CD14-positive monocyte (primary cell): ENCODE measurements at regions not wholly inside any gene's neighbourhood (a gene's known extent, or its start where the extent isn't known, plus 50 kb on each side); places are given as distances from the start of the nearest gene placed in this dataset.

ENCODE experiments used
- DNase-seq, 3 donors: peaks; one replicate each; pipeline ENCODE4 v3.0.0-alpha.2; 2011 to 2022
- H2AFZ ChIP-seq: 2 replicates; pipeline ENCODE4 v1.6.0; 2012; ENCODE audit warnings: mild to moderate bottlenecking, low read depth, low read length, inconsistent platforms; ENCODE audit not compliant: insufficient read depth, poor library complexity, severe bottlenecking
- H3K27ac ChIP-seq, 2 donors: 1 replicate in 1 of 2; 2 replicates in 1 of 2; pipeline ENCODE4 v1.5.1; 2012 to 2013; ENCODE audit warnings: low read length in 2 of 2, control low read depth in 1 of 2, inconsistent platforms in 1 of 2, low read depth in 1 of 2, mild to moderate bottlenecking in 1 of 2
- H3K27me3 ChIP-seq, 2 donors: one replicate each; pipeline versions ENCODE4 v1.6.0 to v1.6.1; 2011 to 2013; ENCODE audit warnings: low read length in 2 of 2; ENCODE audit not compliant: control insufficient read depth in 2 of 2, insufficient read depth in 2 of 2
- H3K36me3 ChIP-seq, 2 donors: replicated peaks in 1 of 2; 1 replicate in 1 of 2; 2 replicates in 1 of 2; pipeline versions ENCODE4 v1.5.1 to v1.6.1; 2012 to 2013; ENCODE audit warnings: low read length in 2 of 2, control low read depth in 1 of 2, inconsistent platforms in 1 of 2, mild to moderate bottlenecking in 1 of 2; ENCODE audit not compliant: insufficient read depth in 2 of 2, control insufficient read depth in 1 of 2
- H3K4me1 ChIP-seq, 2 donors: 1 replicate in 1 of 2; 2 replicates in 1 of 2; pipeline versions ENCODE4 v1.5.1 to v1.6.1; 2012 to 2013; ENCODE audit warnings: low read length in 2 of 2, control low read depth in 1 of 2, inconsistent platforms in 1 of 2, mild to moderate bottlenecking in 1 of 2, moderate library complexity in 1 of 2; ENCODE audit not compliant: insufficient read depth in 2 of 2, control insufficient read depth in 1 of 2
- H3K4me2 ChIP-seq: replicated peaks from 2 replicates; pipeline ENCODE3; 2012; ENCODE audit warnings: low read length, moderate library complexity, mild to moderate bottlenecking; ENCODE audit not compliant: poor library complexity, severe bottlenecking; ENCODE audit errors: extremely low read depth
- H3K4me3 ChIP-seq, 3 experiments: fragments of 200-600 bp in 1 of 3; sonication (generic) in 1 of 3; replicated peaks in 1 of 3; 1 replicate in 2 of 3; 2 replicates in 1 of 3; pipeline ENCODE4 v1.5.1; 2011 to 2013; ENCODE audit warnings: low read length in 3 of 3, mild to moderate bottlenecking in 3 of 3, control low read depth in 2 of 3, low read depth in 2 of 3, inconsistent platforms in 1 of 3, moderate library complexity in 1 of 3
- H3K79me2 ChIP-seq: 2 replicates; pipeline ENCODE4 v1.6.0; 2012; ENCODE audit warnings: mild to moderate bottlenecking, control low read depth, inconsistent platforms, low read length, moderate library complexity; ENCODE audit not compliant: insufficient read depth
- H3K9ac ChIP-seq: 2 replicates; pipeline ENCODE4 v1.6.0; 2017; ENCODE audit warnings: low read length, mild to moderate bottlenecking; ENCODE audit not compliant: insufficient read depth, poor library complexity, severe bottlenecking
- H3K9me3 ChIP-seq, 2 donors: replicated peaks in 1 of 2; 1 replicate in 1 of 2; 2 replicates in 1 of 2; pipeline versions ENCODE4 v1.5.1 to v1.6.1; 2012 to 2013; ENCODE audit warnings: low read length in 2 of 2, control low read depth in 1 of 2; ENCODE audit not compliant: control insufficient read depth in 1 of 2, insufficient read depth in 1 of 2
- H4K20me1 ChIP-seq: 2 replicates; pipeline ENCODE4 v1.6.0; 2012; ENCODE audit warnings: mild to moderate bottlenecking, low read length, control low read depth, moderate library complexity; ENCODE audit not compliant: insufficient read depth
- H3K27ac Mint-ChIP-seq, 7 donors: one replicate each; pipeline ENCODE4 v1.8.0; 2020; ENCODE audit warnings: mild to moderate bottlenecking in 7 of 7, mixed read lengths in 7 of 7, moderate library complexity in 6 of 7, inconsistent platforms in 2 of 7
- H3K27me3 Mint-ChIP-seq, 3 donors: one replicate each; pipeline ENCODE4 v1.8.0; 2021 to 2022; ENCODE audit warnings: low read depth in 3 of 3, mild to moderate bottlenecking in 3 of 3, mixed read lengths in 3 of 3, moderate library complexity in 3 of 3, inconsistent platforms in 1 of 3
- H3K36me3 Mint-ChIP-seq, 2 donors: one replicate each; pipeline ENCODE4 v1.8.0; 2020; ENCODE audit warnings: mixed read lengths in 2 of 2, inconsistent platforms in 1 of 2, mild to moderate bottlenecking in 1 of 2
- H3K4me1 Mint-ChIP-seq: one replicate; pipeline ENCODE4 v1.8.0; 2020; ENCODE audit warnings: mild to moderate bottlenecking, mixed read lengths
- H3K4me3 Mint-ChIP-seq, 2 donors: one replicate each; pipeline ENCODE4 v1.8.0; 2020; ENCODE audit warnings: mild to moderate bottlenecking in 2 of 2, mixed read lengths in 2 of 2, moderate library complexity in 1 of 2
- H3K9me3 Mint-ChIP-seq, 7 donors: one replicate each; pipeline ENCODE4 v1.8.0; 2020 to 2022; ENCODE audit warnings: mixed read lengths in 7 of 7, mild to moderate bottlenecking in 6 of 7, moderate library complexity in 6 of 7, inconsistent platforms in 2 of 7
- CTCF ChIP-seq: fragments of 200-600 bp; IDR thresholded peaks from one replicate; pipeline ENCODE4 v1.8.0; 2022; ENCODE audit warnings: antibody characterized with exemption, mild to moderate bottlenecking
- WGBS: methylation state at CpG from one replicate; pipeline ENCODE4 v1.1.5; 2013; ENCODE audit warnings: missing lambda C conversion rate; ENCODE audit not compliant: insufficient coverage; 5-methylcytosine and 5-hydroxymethylcytosine counted together
- intact Hi-C, 2 donors: fragments of 100-400 bp; cut with micrococcal nuclease; formaldehyde crosslinking; loops; one replicate each; pipeline versions ENCODE4 v1.15.0 to v1.15.1; 2023

GRCh38 chr13:22275393-22275792 lies 604.5 kb downstream of the FGF9 start:
- Histone ChIP-seq H3K4me2 (no peak overlapping the region), H3K79me2 (no peaks in the 10 kb centered on the region), H3K36me3 (no peaks in the 10 kb centered on the region), H3K27ac (no peak overlapping the region), H2AFZ (no peak overlapping the region), H4K20me1 (no peaks in the 10 kb centered on the region), H3K4me1 (no peaks in the 10 kb centered on the region), H3K27me3 (no peaks in the 10 kb centered on the region), H3K4me3 (no peak overlapping the region), H3K9me3 (no peaks in the 10 kb centered on the region), H3K9ac (no peak overlapping the region)
- no peak for TF ChIP-seq CTCF
- Mint-ChIP-seq H3K27ac (no peak overlapping the region), H3K27me3 (peaks cover 0 to 3% (median 2%) of the 10 kb centered on the region in 3 donors), H3K9me3 (peaks cover 0 to 2% (median 0%) of the 10 kb centered on the region in 7 donors), H3K4me1 (no peaks in the 10 kb centered on the region), H3K36me3 (no peaks in the 10 kb centered on the region), H3K4me3 (no peak overlapping the region)
- DNase-seq: no peak
- intact Hi-C loops: no loop called here
- 88% methylated on average over 3 of the region's 3 CpGs for WGBS

- Mint-ChIP-seq H3K4me3 (no peak overlapping the region), H3K27ac (no peak overlapping the region), H3K9me3 (no peaks in the 10 kb centered on the region), H3K36me3 (no peaks in the 10 kb centered on the region), H3K4me1 (no peaks in the 10 kb centered on the region), H3K27me3 (peaks cover 0 to 3% (median 2%) of the 10 kb centered on the region in 3 donors)
- Histone ChIP-seq H3K27me3 (no peaks in the 10 kb centered on the region), H3K4me2 (no peak overlapping the region), H3K9me3 (no peaks in the 10 kb centered on the region), H2AFZ (no peak overlapping the region), H3K27ac (no peak overlapping the region), H3K36me3 (no peaks in the 10 kb centered on the region), H3K9ac (no peak overlapping the region), H3K4me1 (no peaks in the 10 kb centered on the region), H4K20me1 (no peaks in the 10 kb centered on the region), H3K4me3 (no peak overlapping the region), H3K79me2 (no peaks in the 10 kb centered on the region)
- intact Hi-C loops: loop anchor here in 1 of 2 donors (2.0 kb wide), 1 partner anchor 638 kb away; no protein-coding TSS in a partner anchor
- WGBS: 100% methylated on average over 2 of the region's 5 CpGs
- no peak for TF ChIP-seq CTCF
- no peak for DNase-seq
These were observed 605.7 kb downstream of the FGF9 start for GRCh38 chr13:22276616-22277015.
